K562 (cell line): ENCODE measurements at regions not wholly inside any gene's neighbourhood (a gene's known extent, or its start where the extent isn't known, plus 50 kb on each side); places are given as distances from the start of the nearest gene placed in this dataset.

ENCODE experiments used
- ATAC-seq: fragments of 200-7000 bp; cut with Tn5 transposase; 3 replicates; pipeline ENCODE4 v1.9.1; 2020; ENCODE audit warnings: moderate library complexity
- BruUV-seq: library from RNA; stranded (reverse); fragments of 400-500 nt; replicated peaks from 2 replicates; lab custom pipeline; 2021; lab: Mats Ljungman, UMichigan
- CTCF ChIA-PET: fragments of 300-600 bp; formaldehyde crosslinking; extraction: SDS; loops from one replicate; lab custom pipeline; 2021; ENCODE audit warnings: low intra/inter-chr PET ratio; lab: Yijun Ruan, JAX
- POLR2A ChIA-PET: fragments of 300-600, 350-650 bp; sonication (Branson Sonifier 250); formaldehyde crosslinking; extraction: SDS; loops from one replicate; lab custom pipeline; 2021; ENCODE audit warnings: antibody characterized with exemption, inconsistent platforms; lab: Yijun Ruan, JAX
- DNase-seq, 4 experiments: peaks; one replicate each; pipeline versions ENCODE4 v3.0.0 to v3.0.0-alpha.2; 2011 to 2018; ENCODE audit warnings: low spot score in 3 of 4, mixed read lengths in 3 of 4; ENCODE audit errors: extremely low read depth in 1 of 4
- FAIRE-seq: peaks from 2 replicates; lab custom pipeline; 2011; peaks lifted over from hg19 to GRCh38; lab: Jason Lieb, UNC
- H2AFZ ChIP-seq: 2 replicates; pipeline ENCODE4 v1.6.0; 2011; ENCODE audit warnings: low read depth, low read length, control low read depth, inconsistent platforms
- H3K27ac ChIP-seq: fragments of 200-600 bp; 3 replicates; pipeline ENCODE4 v1.8.0; 2011; ENCODE audit warnings: low read depth, mild to moderate bottlenecking, control low read depth, inconsistent platforms, low read length, moderate library complexity, mixed read lengths; ENCODE audit errors: extremely low read depth
- H3K27me3 ChIP-seq, 2 experiments: fragments of 300-600 bp in 1 of 2; 2 replicates in 1 of 2; 3 replicates in 1 of 2; pipeline versions ENCODE4 v1.6.0 to v1.8.0; 2011; ENCODE audit warnings: inconsistent platforms in 2 of 2, low read length in 2 of 2, mild to moderate bottlenecking in 1 of 2, mixed read lengths in 1 of 2, moderate library complexity in 1 of 2; ENCODE audit not compliant: control insufficient read depth in 2 of 2, insufficient read depth in 2 of 2
- H3K36me3 ChIP-seq: fragments of 300-600 bp; 3 replicates; pipeline ENCODE4 v1.8.0; 2011; ENCODE audit warnings: mild to moderate bottlenecking, low read length, inconsistent platforms; ENCODE audit not compliant: control insufficient read depth, insufficient read depth
- H3K4me1 ChIP-seq, 2 experiments: fragments of 200-600 bp in 1 of 2; replicated peaks in 1 of 2; 2 replicates in 1 of 2; 3 replicates in 1 of 2; pipeline versions ENCODE4 v1.5.1 to v1.8.0; 2011; ENCODE audit warnings: inconsistent platforms in 2 of 2, low read length in 2 of 2, mild to moderate bottlenecking in 1 of 2, mixed read lengths in 1 of 2, moderate library complexity in 1 of 2; ENCODE audit not compliant: control insufficient read depth in 2 of 2, insufficient read depth in 2 of 2
- H3K4me2 ChIP-seq: 2 replicates; pipeline ENCODE4 v1.6.1; 2011; ENCODE audit warnings: low read length, control low read depth, inconsistent platforms, mixed read lengths; ENCODE audit not compliant: insufficient read depth
- H3K4me3 ChIP-seq: fragments of 200-600 bp; sonication (generic), shearing (Covaris generic); 2 replicates; pipeline ENCODE4 v1.5.1; 2016; ENCODE audit warnings: control low read depth, inconsistent platforms
- H3K79me2 ChIP-seq: fragments of 200-600 bp; 3 replicates; pipeline ENCODE4 v1.8.0; 2011; ENCODE audit warnings: low read length, inconsistent platforms; ENCODE audit not compliant: control insufficient read depth, insufficient read depth
- H3K9ac ChIP-seq, 2 experiments: 2 replicates each; pipeline versions ENCODE4 v1.6.0 to v1.6.1; 2011; ENCODE audit warnings: low read depth in 2 of 2, low read length in 2 of 2, control low read depth in 1 of 2, inconsistent platforms in 1 of 2, mild to moderate bottlenecking in 1 of 2, mixed read lengths in 1 of 2; ENCODE audit not compliant: insufficient read depth in 1 of 2
- H3K9me1 ChIP-seq: one replicate; pipeline ENCODE4 v1.6.0; 2011; ENCODE audit warnings: inconsistent platforms, mild to moderate bottlenecking, low read length, moderate library complexity; ENCODE audit not compliant: control insufficient read depth, insufficient read depth
- H3K9me3 ChIP-seq: replicated peaks from 2 replicates; pipeline ENCODE4 v1.5.1; 2011; ENCODE audit warnings: low read depth, low read length, inconsistent platforms; ENCODE audit not compliant: control insufficient read depth, insufficient read depth
- H4K20me1 ChIP-seq: replicated peaks from 2 replicates; pipeline ENCODE4 v1.6.1; 2011; ENCODE audit warnings: low read length, inconsistent platforms, mixed read lengths; ENCODE audit not compliant: control insufficient read depth, insufficient read depth
- BRF1 ChIP-seq: IDR thresholded peaks from 3 replicates; pipeline ENCODE4 v1.6.1; 2011; ENCODE audit warnings: borderline replicate concordance, mild to moderate bottlenecking; ENCODE audit not compliant: insufficient read length; ENCODE audit errors: extremely low read depth
- ESRRA ChIP-seq: fragments of 450-650 bp; IDR thresholded peaks from 2 replicates; pipeline ENCODE4 v1.6.1; 2014; ENCODE audit warnings: low read depth, mild to moderate bottlenecking, moderate library complexity, borderline replicate concordance
- HDAC1 ChIP-seq, 2 experiments: fragments of 450-650 bp; IDR thresholded peaks; 2 replicates each; pipeline ENCODE4 v1.6.1; 2016 to 2017; ENCODE audit warnings: inconsistent platforms in 1 of 2, mild to moderate bottlenecking in 1 of 2, moderate library complexity in 1 of 2
- PHB2 ChIP-seq: fragments of 450-650 bp; IDR thresholded peaks from 2 replicates; pipeline ENCODE4 v1.6.1; 2017; ENCODE audit warnings: low read depth
- SREBF1 ChIP-seq: fragments of 150-350 bp; IDR thresholded peaks from 2 replicates; pipeline ENCODE4 v1.6.1; 2014; ENCODE audit warnings: antibody characterized with exemption, low read depth, low read length, borderline replicate concordance
- TBP ChIP-seq: optimal IDR thresholded peaks from 2 replicates; pipeline ENCODE3; 2011; ENCODE audit warnings: low read depth, low read length, improper control_type of control experiment
- TEAD1 ChIP-seq, 2 experiments: fragments of 450-650 bp in 1 of 2; sonication (generic) in 1 of 2; formaldehyde crosslinking; IDR thresholded peaks; 2 replicates each; pipeline versions ENCODE4 v1.4.0 to v1.8.0; 2020 to 2022; ENCODE audit warnings: mild to moderate bottlenecking in 2 of 2, missing genetic modification reagents in 1 of 2
- ZNF140 ChIP-seq: fragments of 250-450 bp; sonication (Bioruptor Pico); IDR thresholded peaks from 2 replicates; pipeline ENCODE4 v1.8.0; 2021; ENCODE audit warnings: moderate library complexity, mild to moderate bottlenecking, inconsistent platforms
- ZNF23 ChIP-seq: fragments of 250-450 bp; sonication (Bioruptor Pico); IDR thresholded peaks from 2 replicates; pipeline ENCODE4 v1.4.0; 2020; ENCODE audit warnings: mild to moderate bottlenecking
- ZNF239 ChIP-seq: fragments of 250-450 bp; sonication (Bioruptor Pico); IDR thresholded peaks from 2 replicates; pipeline ENCODE4 v1.4.0; 2020; ENCODE audit warnings: mild to moderate bottlenecking
- ZNF696 ChIP-seq: fragments of 250-450 bp; sonication (Bioruptor Pico); conservative IDR thresholded peaks from 2 replicates; pipeline ENCODE4 v1.4.0; 2020; ENCODE audit warnings: mild to moderate bottlenecking, moderate library complexity
- ZSCAN29 ChIP-seq: fragments of 450-650 bp; IDR thresholded peaks from 2 replicates; pipeline ENCODE4 v1.6.1; 2017
- WGBS: fragments of 100-300 bp; shearing (Covaris generic); methylation state at CpG from one replicate; pipeline ENCODE4 v1.1.6; 2016; ENCODE audit warnings: low coverage, mixed read lengths; ENCODE audit not compliant: insufficient coverage; ENCODE audit errors: missing lambda C conversion rate; 5-methylcytosine and 5-hydroxymethylcytosine counted together
- in situ Hi-C: fragments of 300-500 bp; cut with MboI; formaldehyde crosslinking; loops from 4 replicates; pipeline ENCODE4 v1.15.0; 2018; ENCODE audit warnings: inconsistent platforms, mixed read lengths
- intact Hi-C: fragments of 100-400 bp; cut with micrococcal nuclease; formaldehyde crosslinking; loops from 2 replicates; pipeline ENCODE4 v1.14.2; 2022
- TF ChIP-seq, protein P1 (sequence below): fragments of 450-650 bp; formaldehyde crosslinking; conservative IDR thresholded peaks from 2 replicates; pipeline ENCODE4 v1.4.0; 2022; ENCODE audit warnings: mild to moderate bottlenecking, missing genetic modification characterization
- TF ChIP-seq, protein P2 (sequence below): fragments of 450-650 bp; IDR thresholded peaks from 2 replicates; pipeline ENCODE4 v1.7.0; 2016; ENCODE audit warnings: borderline replicate concordance
- TF ChIP-seq, protein P3 (sequence below): fragments of 150-350 bp; conservative IDR thresholded peaks from 2 replicates; pipeline ENCODE4 v1.6.1; 2014; ENCODE audit warnings: low read length

GRCh38 chr2:9778471-9779316 is 64.6 kb upstream of the TAF1B start:
- H3K4me2 ChIP-seq = no peak overlapping the region
- peaks cover 3% of the 10 kb centered on the region; the same call in 1 of the 2 replicates for H4K20me1 ChIP-seq
- DNase-seq = no peak
- no TSS peak for BruUV-seq
- peaks cover 0 to 4% of the 10 kb centered on the region in 2 experiments; a peak in 2 of 5 replicates for H3K27me3 ChIP-seq
- no peaks in the 10 kb centered on the region for H3K79me2 ChIP-seq
- POLR2A ChIA-PET = interaction anchor here (0.6 to 0.7 kb wide), 2 partner anchors 401 to 445 kb away, joined by 3 read pairs; no protein-coding TSS in a partner anchor
- peaks cover 4% of the 10 kb centered on the region for H3K9me1 ChIP-seq
- FAIRE-seq = no peak
- CTCF ChIA-PET = no interaction called here
- TF ChIP-seq, protein P1, sequence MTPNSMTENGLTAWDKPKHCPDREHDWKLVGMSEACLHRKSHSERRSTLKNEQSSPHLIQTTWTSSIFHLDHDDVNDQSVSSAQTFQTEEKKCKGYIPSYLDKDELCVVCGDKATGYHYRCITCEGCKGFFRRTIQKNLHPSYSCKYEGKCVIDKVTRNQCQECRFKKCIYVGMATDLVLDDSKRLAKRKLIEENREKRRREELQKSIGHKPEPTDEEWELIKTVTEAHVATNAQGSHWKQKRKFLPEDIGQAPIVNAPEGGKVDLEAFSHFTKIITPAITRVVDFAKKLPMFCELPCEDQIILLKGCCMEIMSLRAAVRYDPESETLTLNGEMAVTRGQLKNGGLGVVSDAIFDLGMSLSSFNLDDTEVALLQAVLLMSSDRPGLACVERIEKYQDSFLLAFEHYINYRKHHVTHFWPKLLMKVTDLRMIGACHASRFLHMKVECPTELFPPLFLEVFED (CRISPR knock-in tag) = no peak
- TF ChIP-seq SREBF1 = no peak
- no peak for TF ChIP-seq BRF1
- no peak for TF ChIP-seq ZNF23
- TF ChIP-seq, protein P2, sequence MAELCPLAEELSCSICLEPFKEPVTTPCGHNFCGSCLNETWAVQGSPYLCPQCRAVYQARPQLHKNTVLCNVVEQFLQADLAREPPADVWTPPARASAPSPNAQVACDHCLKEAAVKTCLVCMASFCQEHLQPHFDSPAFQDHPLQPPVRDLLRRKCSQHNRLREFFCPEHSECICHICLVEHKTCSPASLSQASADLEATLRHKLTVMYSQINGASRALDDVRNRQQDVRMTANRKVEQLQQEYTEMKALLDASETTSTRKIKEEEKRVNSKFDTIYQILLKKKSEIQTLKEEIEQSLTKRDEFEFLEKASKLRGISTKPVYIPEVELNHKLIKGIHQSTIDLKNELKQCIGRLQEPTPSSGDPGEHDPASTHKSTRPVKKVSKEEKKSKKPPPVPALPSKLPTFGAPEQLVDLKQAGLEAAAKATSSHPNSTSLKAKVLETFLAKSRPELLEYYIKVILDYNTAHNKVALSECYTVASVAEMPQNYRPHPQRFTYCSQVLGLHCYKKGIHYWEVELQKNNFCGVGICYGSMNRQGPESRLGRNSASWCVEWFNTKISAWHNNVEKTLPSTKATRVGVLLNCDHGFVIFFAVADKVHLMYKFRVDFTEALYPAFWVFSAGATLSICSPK = no peak
- TF ChIP-seq TBP = no peak
- no peak for TF ChIP-seq ZSCAN29
- no peak for TF ChIP-seq ZNF696 (CRISPR knock-in tag)
- TF ChIP-seq, protein P3, sequence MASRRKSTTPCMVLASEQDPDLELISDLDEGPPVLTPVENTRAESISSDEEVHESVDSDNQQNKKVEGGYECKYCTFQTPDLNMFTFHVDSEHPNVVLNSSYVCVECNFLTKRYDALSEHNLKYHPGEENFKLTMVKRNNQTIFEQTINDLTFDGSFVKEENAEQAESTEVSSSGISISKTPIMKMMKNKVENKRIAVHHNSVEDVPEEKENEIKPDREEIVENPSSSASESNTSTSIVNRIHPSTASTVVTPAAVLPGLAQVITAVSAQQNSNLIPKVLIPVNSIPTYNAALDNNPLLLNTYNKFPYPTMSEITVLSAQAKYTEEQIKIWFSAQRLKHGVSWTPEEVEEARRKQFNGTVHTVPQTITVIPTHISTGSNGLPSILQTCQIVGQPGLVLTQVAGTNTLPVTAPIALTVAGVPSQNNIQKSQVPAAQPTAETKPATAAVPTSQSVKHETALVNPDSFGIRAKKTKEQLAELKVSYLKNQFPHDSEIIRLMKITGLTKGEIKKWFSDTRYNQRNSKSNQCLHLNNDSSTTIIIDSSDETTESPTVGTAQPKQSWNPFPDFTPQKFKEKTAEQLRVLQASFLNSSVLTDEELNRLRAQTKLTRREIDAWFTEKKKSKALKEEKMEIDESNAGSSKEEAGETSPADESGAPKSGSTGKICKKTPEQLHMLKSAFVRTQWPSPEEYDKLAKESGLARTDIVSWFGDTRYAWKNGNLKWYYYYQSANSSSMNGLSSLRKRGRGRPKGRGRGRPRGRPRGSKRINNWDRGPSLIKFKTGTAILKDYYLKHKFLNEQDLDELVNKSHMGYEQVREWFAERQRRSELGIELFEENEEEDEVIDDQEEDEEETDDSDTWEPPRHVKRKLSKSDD = no peak
- no peak for TF ChIP-seq ESRRA
- no peak for TF ChIP-seq PHB2
- no peak for TF ChIP-seq ZNF239 (CRISPR knock-in tag)
- TF ChIP-seq HDAC1 (IDR thresholded peaks at IDR 0.05) = no peak
- no peak for TF ChIP-seq TEAD1 (CRISPR knock-in tag; IDR thresholded peaks at IDR 0.05)
- no peak for TF ChIP-seq ZNF140
- H2AFZ ChIP-seq = no peak overlapping the region
- H3K9me3 ChIP-seq = no peaks in the 10 kb centered on the region
- peaks cover 7 to 21% of the 10 kb centered on the region in 2 experiments; a peak in 3 of 5 replicates for H3K4me1 ChIP-seq
- in situ Hi-C loops (no loop called here), intact Hi-C loops (loop anchor here (2.0 to 10.0 kb wide), 2 partner anchors 20 to 294 kb away; no protein-coding TSS in a partner anchor)
- H3K27ac ChIP-seq = no peak overlapping the region
- ATAC-seq = no peak; the same call in 2 of the 3 replicates
- no peak overlapping the region for H3K4me3 ChIP-seq
- WGBS = 24% methylated on average over 14 of the region's 17 CpGs
- H3K36me3 ChIP-seq = no peaks in the 10 kb centered on the region
- no peak overlapping the region for H3K9ac ChIP-seq
